Fibroblast of skin of abdomen (primary cell): ENCODE measurements at regions not wholly inside any gene's neighbourhood (a gene's known extent, or its start where the extent isn't known, plus 50 kb on each side); places are given as distances from the start of the nearest gene placed in this dataset.

ENCODE experiments used
- DNase-seq: peaks from one replicate; pipeline ENCODE4 v3.0.0-alpha.2; 2013

- DNase-seq: no peak
Observed at GRCh38 chr2:30310371-30310770, 79.0 kb downstream of the LBH start.

- no peak for DNase-seq
Observed at GRCh38 chr2:30310955-30311354, 79.6 kb downstream of the LBH start.

GRCh38 chr2:30311711-30312110, 80.4 kb downstream of the LBH start:
- DNase-seq: no peak

GRCh38 chr2:30312916-30313315, 81.6 kb downstream of the LBH start:
- no peak for DNase-seq

GRCh38 chr2:30314981-30315380, 83.6 kb downstream of the LBH start:
- no peak for DNase-seq

GRCh38 chr2:30315391-30316063, 84.2 kb downstream of the LBH start:
- no peak for DNase-seq

GRCh38 chr2:30316408-30316807, 85.1 kb downstream of the LBH start:
- DNase-seq: no peak

- no peak for DNase-seq
Observed at GRCh38 chr2:30318987-30319782, 87.9 kb downstream of the LBH start.

GRCh38 chr2:30321466-30321865, 90.1 kb downstream of the LBH start:
- DNase-seq: peak; percentile 36

- no peak for DNase-seq
Observed at GRCh38 chr2:30323499-30323898, 92.2 kb downstream of the LBH start.

GRCh38 chr2:30324245-30324908, 93.0 kb downstream of the LBH start:
- DNase-seq: no peak

- DNase-seq: no peak
Observed at GRCh38 chr2:30325600-30326328, 94.4 kb downstream of the LBH start.

GRCh38 chr2:30326497-30326896, 95.2 kb downstream of the LBH start:
- DNase-seq: no peak

GRCh38 chr2:30331038-30331437, 99.7 kb downstream of the LBH start:
- DNase-seq: no peak

- no peak for DNase-seq
Observed at GRCh38 chr2:30331869-30332268, 100.5 kb downstream of the LBH start.

- DNase-seq: no peak
Observed at GRCh38 chr2:30332791-30333453, 101.6 kb downstream of the LBH start.

- no peak for DNase-seq
Observed at GRCh38 chr2:30334762-30335363, 103.5 kb downstream of the LBH start.

GRCh38 chr2:30336084-30336483, 104.8 kb downstream of the LBH start:
- DNase-seq: no peak

- peak; percentile 27 for DNase-seq
Observed at GRCh38 chr2:30336978-30337841, 105.9 kb downstream of the LBH start.

GRCh38 chr2:30338475-30338874, 107.1 kb downstream of the LBH start:
- no peak for DNase-seq

- no peak for DNase-seq
Observed at GRCh38 chr2:30339071-30339470, 107.7 kb downstream of the LBH start.
